Tibial nerve (tissue), 4 donors: ENCODE measurements at regions not wholly inside any gene's neighbourhood (a gene's known extent, or its start where the extent isn't known, plus 50 kb on each side); places are given as distances from the start of the nearest gene placed in this dataset.

Experiments used
- DNase-seq, 2 donors: peaks; one replicate each; pipeline ENCODE4 v3.0.0-alpha.2; 2019; ENCODE audit warnings: low spot score in 2 of 2
- H3K27ac ChIP-seq, 4 donors: fragments of 200-600 bp; sonication (generic) in 3 of 4; one replicate each; pipeline ENCODE4 v1.5.1; 2017 to 2019; ENCODE audit warnings: mild to moderate bottlenecking in 1 of 4
- H3K27me3 ChIP-seq, 2 donors: fragments of 200-600 bp; sonication (generic) in 1 of 2; one replicate each; pipeline versions ENCODE4 v1.5.1 to v1.6.0; 2017 to 2019
- H3K36me3 ChIP-seq, 3 donors: fragments of 200-600 bp; sonication (generic); one replicate each; pipeline ENCODE4 v1.5.1; 2018 to 2019
- H3K4me1 ChIP-seq, 4 donors: fragments of 200-600 bp; sonication (generic) in 3 of 4; one replicate each; pipeline ENCODE4 v1.5.1; 2017 to 2019
- H3K4me3 ChIP-seq, 4 donors: fragments of 200-600 bp; sonication (generic) in 3 of 4; one replicate each; pipeline ENCODE4 v1.5.1; 2017 to 2019; ENCODE audit warnings: mild to moderate bottlenecking in 1 of 4, moderate library complexity in 1 of 4
- H3K9me3 ChIP-seq, 4 donors: fragments of 200-600 bp; sonication (generic) in 3 of 4; one replicate each; pipeline ENCODE4 v1.5.1; 2017 to 2019
- CTCF ChIP-seq, 5 experiments: fragments of 200-600 bp in 3 of 5; fragments of 450-650 bp in 2 of 5; sonication (generic) in 3 of 5; IDR thresholded peaks; one replicate each; pipeline ENCODE4 v1.5.1; 2016 to 2019; ENCODE audit warnings: antibody characterized with exemption in 5 of 5, mild to moderate bottlenecking in 3 of 5, moderate library complexity in 2 of 5
- EP300 ChIP-seq, 2 donors: sonication (generic); formaldehyde crosslinking; IDR thresholded peaks; one replicate each; pipeline ENCODE4 v1.6.1; 2017; ENCODE audit warnings: antibody characterized with exemption in 2 of 2, mild to moderate bottlenecking in 1 of 2
- POLR2A ChIP-seq, 2 donors: fragments of 450-650 bp; IDR thresholded peaks; one replicate each; pipeline ENCODE4 v1.6.1; 2017; ENCODE audit warnings: antibody characterized with exemption in 2 of 2, mild to moderate bottlenecking in 2 of 2, moderate library complexity in 2 of 2
- WGBS, 2 donors: methylation state at CpG; one replicate each; pipeline ENCODE4 v1.1.5; 2018; 5-methylcytosine and 5-hydroxymethylcytosine counted together

DNA sequence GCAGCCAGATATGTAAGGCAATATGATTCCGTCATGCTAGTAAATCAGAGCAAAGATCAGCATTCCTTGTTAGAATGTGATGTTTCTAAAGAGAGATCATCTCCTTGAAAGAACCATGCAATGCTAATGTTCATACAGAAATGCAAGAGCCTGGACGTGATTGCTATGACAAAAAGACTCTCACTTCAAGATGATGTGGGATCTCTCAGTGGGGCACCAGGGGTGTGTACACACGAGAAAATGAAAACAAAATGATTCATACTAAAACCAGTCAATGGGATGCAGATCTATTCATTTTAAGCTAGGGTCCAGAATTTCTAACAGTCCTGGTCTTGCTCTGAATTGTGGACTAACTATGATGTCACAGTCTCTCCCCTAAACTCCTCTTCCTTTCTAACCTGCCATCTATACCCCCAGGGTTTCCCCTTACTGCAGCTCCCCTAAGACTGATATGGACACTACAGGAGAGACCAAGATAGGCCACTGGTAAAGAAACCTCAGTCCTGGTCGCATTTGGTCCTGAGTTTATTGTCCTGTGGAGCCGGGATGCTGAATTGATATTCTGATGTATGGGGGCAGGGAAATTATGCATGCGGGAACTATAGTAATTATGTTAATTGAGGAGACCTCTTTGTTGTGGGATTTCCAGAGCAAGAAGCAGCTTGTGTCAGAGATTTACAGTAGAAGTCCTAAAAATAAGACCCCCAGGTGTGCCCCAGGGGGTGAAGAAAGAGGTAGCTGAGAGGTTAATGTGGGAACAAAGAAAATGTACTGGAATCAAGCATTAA lies 179.0 kb downstream of the PMP22 start:
- H3K36me3 ChIP-seq, result no peaks in the 10 kb centered on the region
- H3K4me3 ChIP-seq, result no peak overlapping the region
- H3K27me3 ChIP-seq, result no peaks in the 10 kb centered on the region
- no peaks in the 10 kb centered on the region for H3K9me3 ChIP-seq
- H3K27ac ChIP-seq, result no peak overlapping the region
- DNase-seq, result no peak
- no peaks in the 10 kb centered on the region for H3K4me1 ChIP-seq
- TF ChIP-seq CTCF (IDR thresholded peaks at IDR 0.05) (no peak), EP300 (IDR thresholded peaks at IDR 0.05) (no peak), POLR2A (IDR thresholded peaks at IDR 0.05) (no peak)
- WGBS, 2 donors, result 63 to 65% methylated on average over 6 of the region's 6 CpGs

GRCh38 chr17:15083225-15083624 lies 181.9 kb downstream of the PMP22 start:
- WGBS, 2 donors, result 26 to 46% methylated on average over 5 of the region's 5 CpGs
- Histone ChIP-seq H3K4me1 (no peaks in the 10 kb centered on the region), H3K4me3 (no peak overlapping the region), H3K36me3 (no peaks in the 10 kb centered on the region), H3K9me3 (no peaks in the 10 kb centered on the region), H3K27me3 (no peaks in the 10 kb centered on the region), H3K27ac (no peak overlapping the region)
- DNase-seq, result no peak
- TF ChIP-seq POLR2A (IDR thresholded peaks at IDR 0.05) (no peak), EP300 (IDR thresholded peaks at IDR 0.05) (no peak), CTCF (IDR thresholded peaks at IDR 0.05) (no peak)

- no peak overlapping the region for H3K27ac ChIP-seq
- no peaks in the 10 kb centered on the region for H3K4me1 ChIP-seq
- DNase-seq, result no peak
- H3K36me3 ChIP-seq, result no peaks in the 10 kb centered on the region
- H3K9me3 ChIP-seq, result no peaks in the 10 kb centered on the region
- no peak overlapping the region for H3K4me3 ChIP-seq
- 74 to 78% methylated on average over 3 of the region's 3 CpGs for WGBS, 2 donors
- no peaks in the 10 kb centered on the region for H3K27me3 ChIP-seq
- no peak for TF ChIP-seq CTCF (IDR thresholded peaks at IDR 0.05)
- TF ChIP-seq POLR2A (IDR thresholded peaks at IDR 0.05), result no peak
- no peak for TF ChIP-seq EP300 (IDR thresholded peaks at IDR 0.05)
Observed at GRCh38 chr17:15081008-15081407, 184.1 kb downstream of the PMP22 start.

DNA sequence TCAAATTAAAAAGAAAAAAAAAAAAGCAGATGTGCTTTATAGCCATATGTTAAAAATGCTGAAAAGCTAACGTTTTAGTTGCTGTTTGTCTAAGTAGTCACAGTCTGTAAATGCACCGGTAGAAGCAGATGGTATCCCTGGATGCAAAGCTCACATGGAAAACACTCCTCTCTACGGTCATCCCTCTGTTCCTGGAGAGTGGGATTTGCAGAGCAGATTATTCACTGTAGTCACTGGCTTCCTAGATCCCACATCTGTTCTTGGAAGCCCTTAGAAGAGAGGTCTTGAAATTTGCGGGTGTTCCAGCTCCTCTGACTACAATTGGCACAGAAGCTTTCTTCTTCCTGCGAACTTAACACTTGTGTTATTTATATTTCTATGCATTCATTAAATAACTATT lies 186.6 kb downstream of the PMP22 start:
- no peaks in the 10 kb centered on the region for H3K4me1 ChIP-seq
- H3K36me3 ChIP-seq, result no peaks in the 10 kb centered on the region
- WGBS, 2 donors, result 59 to 60% methylated on average over 5 of the region's 5 CpGs
- TF ChIP-seq EP300 (IDR thresholded peaks at IDR 0.05) (no peak), POLR2A (IDR thresholded peaks at IDR 0.05) (no peak), CTCF (IDR thresholded peaks at IDR 0.05) (no peak)
- no peak overlapping the region for H3K27ac ChIP-seq
- no peaks in the 10 kb centered on the region for H3K27me3 ChIP-seq
- H3K4me3 ChIP-seq, result no peak overlapping the region
- H3K9me3 ChIP-seq, result no peaks in the 10 kb centered on the region
- no peak for DNase-seq

DNA sequence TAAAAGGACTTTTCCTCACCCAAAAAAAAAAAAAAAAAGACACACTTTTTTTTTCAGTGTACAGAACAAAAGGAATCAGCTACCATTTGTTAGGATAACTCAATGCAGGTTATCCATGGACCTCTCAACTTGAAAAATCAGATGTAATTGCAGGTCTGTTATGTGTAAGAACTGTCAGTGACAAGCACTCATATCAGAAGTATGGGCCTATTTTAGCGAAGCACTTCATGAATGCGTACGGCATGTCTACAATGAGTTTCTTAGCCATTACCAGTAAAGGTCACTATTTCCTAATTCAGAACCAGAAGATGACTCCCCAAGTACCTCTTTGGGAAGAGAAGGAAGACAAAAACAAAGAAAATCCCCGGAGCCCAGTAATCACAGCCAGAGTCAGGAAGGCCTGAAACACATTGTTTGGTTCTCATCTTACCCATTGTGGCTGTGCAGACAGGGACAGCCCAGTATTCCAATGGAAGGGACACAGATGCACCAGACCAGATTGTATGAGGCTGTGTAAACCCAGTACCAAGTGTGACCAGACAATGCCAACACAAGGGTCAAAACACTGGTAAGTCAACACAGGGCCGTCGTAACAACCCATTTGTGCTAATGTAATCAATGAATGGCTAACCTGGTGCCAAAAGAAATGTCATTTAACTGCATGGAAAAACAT lies 188.0 kb downstream of the PMP22 start:
- WGBS, 2 donors, result 85 to 88% methylated on average over 6 of the region's 6 CpGs
- no peak for DNase-seq
- H3K36me3 ChIP-seq, result no peaks in the 10 kb centered on the region
- H3K9me3 ChIP-seq, result no peaks in the 10 kb centered on the region
- no peak overlapping the region for H3K27ac ChIP-seq
- no peaks in the 10 kb centered on the region for H3K4me1 ChIP-seq
- no peak overlapping the region for H3K4me3 ChIP-seq
- no peaks in the 10 kb centered on the region for H3K27me3 ChIP-seq
- TF ChIP-seq CTCF (IDR thresholded peaks at IDR 0.05) (no peak), EP300 (IDR thresholded peaks at IDR 0.05) (no peak), POLR2A (IDR thresholded peaks at IDR 0.05) (no peak)
